ENCODE measurements at regions not wholly inside any gene's neighbourhood (a gene's known extent, or its start where the extent isn't known, plus 50 kb on each side); places are given as distances from the start of the nearest gene placed in this dataset.
"Not testable (repeated sequence)": the region's sequence is repeated elsewhere in the genome, so short reads cannot be mapped to it uniquely, and the experiment has no call there.

DNA sequence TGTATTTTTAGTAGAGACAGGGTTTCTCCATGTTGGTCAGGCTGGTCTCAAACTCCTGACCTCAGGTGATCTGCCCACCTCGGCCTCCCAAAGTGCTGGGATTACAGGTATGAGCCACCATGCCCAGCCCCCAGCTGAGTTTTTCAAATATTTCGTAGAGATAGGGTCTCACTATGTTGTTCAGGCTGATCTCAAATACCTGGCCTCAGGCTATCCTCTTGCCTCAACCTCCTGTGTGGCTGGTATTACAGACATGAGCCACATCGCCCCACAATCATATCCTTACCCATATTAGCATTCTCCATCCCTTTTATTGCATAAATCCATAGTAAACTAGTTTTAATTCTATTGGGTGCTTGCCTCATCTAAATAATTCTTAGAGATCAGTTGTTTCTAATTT is 157.6 kb upstream of the HEY2 start:
- not testable (repeated sequence) for DNase-seq (ENCODE audit: low spot score)

DNA sequence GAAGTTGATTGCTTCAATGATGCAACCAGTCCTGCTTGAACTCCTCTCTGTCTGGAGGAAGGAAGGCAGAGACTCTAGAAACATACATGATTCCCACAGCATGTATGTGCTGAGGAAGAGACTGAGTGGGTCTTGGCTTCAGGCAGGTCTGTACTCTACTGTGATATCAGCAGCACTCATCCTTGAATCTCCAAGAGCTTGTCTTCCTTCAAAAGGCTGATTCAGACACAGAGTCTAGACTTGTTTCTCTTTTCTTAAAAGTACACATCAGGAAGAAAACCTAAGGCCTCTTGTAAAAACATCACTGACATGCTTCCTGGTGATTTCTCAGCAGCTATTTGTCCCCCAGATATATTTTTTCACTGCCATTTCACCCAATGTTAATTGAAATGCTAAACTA is 155.7 kb upstream of the HEY2 start:
- no peak for DNase-seq (ENCODE audit: low spot score)

GRCh38 chr6:125596020-125596419 is 153.4 kb upstream of the HEY2 start:
- DNase-seq (ENCODE audit: low spot score) = no peak

DNA sequence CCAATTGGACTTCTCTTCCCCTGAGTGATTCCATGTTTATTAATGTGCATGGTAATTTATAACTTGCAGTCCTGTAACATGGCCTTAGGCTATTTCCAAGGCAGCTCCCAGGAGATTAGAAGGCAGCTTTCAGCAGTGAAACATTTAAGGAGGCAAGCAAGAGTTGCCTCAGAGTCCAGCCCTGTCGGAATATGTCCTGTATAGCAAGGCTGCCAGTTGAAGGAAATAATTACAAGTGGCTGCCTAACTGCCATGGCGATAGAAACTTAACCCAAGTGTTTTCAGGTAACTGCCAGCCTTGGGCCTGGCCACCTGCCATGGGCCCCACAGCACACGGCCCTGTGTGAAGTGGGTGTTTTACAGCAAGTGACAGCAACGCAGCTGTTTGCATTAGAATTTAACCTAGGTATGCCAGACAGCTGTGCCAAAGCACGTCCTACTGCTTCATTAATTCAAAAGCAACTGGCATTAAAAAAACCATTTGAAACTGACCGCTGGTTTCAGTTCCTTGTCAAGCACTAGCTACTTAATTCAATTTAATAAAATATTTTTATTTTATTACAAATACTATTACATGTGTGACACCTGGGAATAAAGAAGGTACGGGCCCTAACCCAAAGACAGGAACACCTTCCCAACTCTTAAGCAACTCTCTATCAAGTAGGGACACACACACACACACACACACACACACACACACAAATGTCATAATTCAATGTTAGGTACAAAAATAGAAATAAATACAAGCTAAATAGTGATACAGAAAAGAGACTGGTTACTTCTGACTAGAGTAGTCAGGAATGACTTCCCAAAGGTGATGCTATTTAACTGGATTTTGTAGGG is 151.8 kb upstream of the HEY2 start:
- DNase-seq (ENCODE audit: low spot score) = no peak

GRCh38 chr6:125598422-125598821 is 151.0 kb upstream of the HEY2 start:
- DNase-seq (ENCODE audit: low spot score) = peak; percentile 43

GRCh38 chr6:125604257-125604656 is 145.2 kb upstream of the HEY2 start:
- no peak for DNase-seq (ENCODE audit: low spot score)

GRCh38 chr6:125611573-125612344 is 137.7 kb upstream of the HEY2 start:
- DNase-seq (ENCODE audit: low spot score) = no peak

GRCh38 chr6:125612345-125612846 is 137.0 kb upstream of the HEY2 start:
- no peak for DNase-seq (ENCODE audit: low spot score)

DNA sequence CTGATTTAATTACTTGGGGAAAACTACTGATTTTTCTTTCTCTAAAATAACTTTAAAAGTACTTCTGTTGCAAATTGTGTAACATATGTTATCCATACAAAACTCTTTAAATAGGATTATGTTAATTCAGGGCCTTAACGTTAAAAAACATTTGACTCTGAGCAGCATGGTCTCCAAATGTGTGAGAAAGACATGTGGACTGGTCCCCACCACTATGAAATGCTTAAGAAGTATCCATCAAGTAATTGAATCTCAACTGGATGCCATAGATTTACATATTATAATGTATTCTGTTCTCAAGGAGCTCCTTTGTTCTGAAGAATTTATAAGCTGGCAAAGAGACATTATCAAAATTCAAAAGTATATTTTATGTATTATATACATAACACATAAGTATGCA is 130.8 kb upstream of the HEY2 start:
- DNase-seq (ENCODE audit: low spot score) = no peak

DNA sequence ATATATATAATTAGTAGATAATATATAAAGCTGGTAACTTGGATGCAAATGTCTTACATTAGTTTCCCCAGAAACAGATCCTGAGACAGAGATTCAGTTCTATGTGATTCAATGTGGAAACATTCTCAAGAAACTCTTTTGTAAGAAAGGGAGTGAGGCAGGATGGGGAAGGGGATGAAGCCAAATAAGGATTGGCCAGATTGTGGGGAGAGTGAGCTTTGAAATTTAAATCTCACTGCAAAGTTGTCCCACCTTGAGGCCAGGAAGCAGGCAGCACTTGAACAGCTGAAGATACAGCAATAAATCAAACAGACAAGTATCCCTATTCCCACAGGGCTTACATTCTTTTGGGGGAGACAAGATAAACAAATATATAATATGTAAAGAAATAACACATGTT is 126.3 kb upstream of the HEY2 start:
- no peak for DNase-seq (ENCODE audit: low spot score)

DNA sequence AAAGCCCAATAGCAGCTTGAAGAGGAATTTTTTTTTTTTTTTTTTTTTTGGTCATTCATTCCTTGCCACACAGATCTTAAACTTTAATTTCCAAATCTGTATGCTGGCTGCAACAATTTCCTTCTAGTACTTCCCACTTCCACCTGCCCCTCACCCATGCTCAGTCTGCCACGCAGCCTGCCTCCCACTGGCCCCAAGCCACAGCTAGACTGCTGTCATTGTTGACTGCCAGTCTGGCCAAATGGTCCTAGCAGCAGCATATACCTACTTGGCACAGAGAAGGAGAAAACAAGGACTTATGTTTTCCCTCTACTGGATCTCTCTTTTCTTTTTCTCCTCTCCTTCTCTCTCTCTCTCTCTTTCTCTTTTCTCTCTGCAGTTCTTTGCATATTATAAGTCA is 118.3 kb upstream of the HEY2 start:
- DNase-seq (ENCODE audit: low spot score) = no peak

GRCh38 chr6:125636011-125636410 is 113.4 kb upstream of the HEY2 start:
- DNase-seq (ENCODE audit: low spot score) = not testable (repeated sequence)

GRCh38 chr6:125636671-125637070 is 112.8 kb upstream of the HEY2 start:
- no peak for DNase-seq (ENCODE audit: low spot score)

GRCh38 chr6:125637207-125637606 is 112.2 kb upstream of the HEY2 start:
- DNase-seq (ENCODE audit: low spot score) = no peak

- no peak for DNase-seq (ENCODE audit: low spot score)
Observed at GRCh38 chr6:125639466-125640020, 109.9 kb upstream of the HEY2 start.

- DNase-seq (ENCODE audit: low spot score) = no peak
Observed at GRCh38 chr6:125640441-125641150, 108.8 kb upstream of the HEY2 start.

- DNase-seq (ENCODE audit: low spot score) = not testable (repeated sequence)
Observed at GRCh38 chr6:125643967-125644661, 105.3 kb upstream of the HEY2 start.

DNA sequence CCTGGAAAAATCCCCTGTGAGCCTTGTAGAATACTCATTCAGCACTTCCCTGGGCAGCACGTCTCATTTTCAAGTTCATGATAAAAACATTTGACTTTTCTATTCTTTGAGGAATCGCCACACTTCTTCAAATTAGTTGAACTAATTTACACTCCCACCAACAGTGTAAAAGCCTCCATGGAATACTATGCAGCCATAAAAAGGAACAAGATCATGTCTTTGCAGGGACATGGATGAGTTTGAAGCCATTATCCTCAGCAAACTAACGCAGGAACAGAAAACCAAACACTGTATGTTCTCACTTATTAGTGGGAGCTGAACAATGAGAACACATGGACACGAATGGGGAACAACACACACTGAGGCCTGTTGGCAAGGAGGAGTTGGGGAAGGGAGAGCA is 102.0 kb upstream of the HEY2 start:
- DNase-seq (ENCODE audit: low spot score) = no peak

DNA sequence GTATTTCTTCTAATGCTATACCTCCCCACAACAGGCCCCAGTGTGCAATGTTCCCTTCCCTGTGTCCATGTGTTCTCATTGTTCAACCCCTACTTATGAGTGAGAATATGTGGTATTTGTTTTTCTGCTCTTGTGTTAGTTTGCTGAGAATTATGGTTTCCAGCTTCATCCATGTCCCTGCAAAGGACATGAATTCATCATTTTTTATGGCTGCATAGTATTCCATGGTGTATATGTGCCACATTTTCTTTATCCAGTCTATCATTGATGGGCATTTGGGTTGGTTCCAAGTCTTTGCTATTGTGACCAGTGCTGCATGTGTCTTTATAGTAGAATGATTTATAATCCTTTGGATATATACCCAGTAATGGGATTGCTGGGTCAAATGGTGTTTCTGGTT is 95.7 kb upstream of the HEY2 start:
- not testable (repeated sequence) for DNase-seq (ENCODE audit: low spot score)

DNA sequence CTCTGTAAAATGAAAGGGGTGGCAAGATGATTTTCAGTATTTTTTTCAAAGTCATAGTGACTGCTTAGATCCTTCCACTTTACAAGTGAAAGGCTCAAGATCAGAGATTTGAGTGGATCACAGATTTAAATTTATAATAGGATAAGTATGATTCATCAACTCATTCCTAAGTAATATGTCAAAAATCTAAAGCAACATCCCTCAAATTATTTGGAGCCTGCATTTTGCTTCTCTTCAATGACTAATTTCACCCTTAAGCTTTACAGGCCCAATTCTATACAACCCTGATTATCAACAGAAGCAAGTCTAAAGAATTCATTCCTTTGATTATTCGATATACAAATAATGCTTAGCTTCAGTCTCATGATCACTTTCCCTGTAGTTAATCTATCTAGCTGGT is 93.9 kb upstream of the HEY2 start:
- no peak for DNase-seq (ENCODE audit: low spot score)

GRCh38 chr6:125656287-125656870 is 93.1 kb upstream of the HEY2 start:
- no peak for DNase-seq (ENCODE audit: low spot score)

Measured in AG08396 (cell line).